ENCODE measurements at regions not wholly inside any gene's neighbourhood (a gene's known extent, or its start where the extent isn't known, plus 50 kb on each side); places are given as distances from the start of the nearest gene placed in this dataset.

DNA sequence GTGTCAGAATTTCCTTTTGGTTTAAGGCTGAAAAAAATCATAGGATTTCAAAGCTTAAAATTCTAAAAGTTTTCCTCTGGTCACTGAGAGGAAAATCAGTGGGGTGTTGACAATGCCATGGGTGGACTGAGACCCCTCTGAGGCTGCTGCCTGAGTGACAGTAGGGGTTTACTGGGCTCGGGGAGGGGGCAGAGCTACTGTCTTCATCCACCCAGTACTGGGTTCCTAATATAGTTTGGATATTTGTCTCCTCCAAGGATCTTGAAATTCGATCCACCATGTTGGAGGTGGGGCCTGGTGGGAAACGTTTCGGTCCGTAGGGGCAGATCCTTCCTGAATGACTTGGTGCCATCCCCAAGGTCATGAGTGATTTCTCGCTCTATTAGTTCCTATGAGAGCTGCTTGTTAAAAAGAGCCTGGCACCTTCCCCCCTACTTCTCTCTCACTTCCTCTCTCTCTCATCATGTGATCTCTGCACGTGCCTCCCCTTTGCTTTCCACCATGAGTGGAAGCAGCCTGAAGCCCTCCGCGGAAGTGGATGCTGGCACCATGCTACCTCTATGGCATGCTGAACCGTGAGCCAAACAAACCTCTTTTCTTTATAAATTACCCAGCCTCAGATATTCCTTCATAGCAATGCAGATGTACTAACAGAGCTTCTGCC is 72.3 kb downstream of the MAP10 start:
- H3K4me3 ChIP-seq (ENCODE audit: low read depth, low read length) = no peak overlapping the region
- in situ Hi-C loops (cut with HindIII; ENCODE audit: low pct_ligation_motif_present, low sequenced_read_pairs) = no loop called here
- H3K27me3 ChIP-seq (replicated peaks) = peaks cover 6% of the 10 kb centered on the region
- no peak for TF ChIP-seq CTCF (IDR thresholded peaks at IDR 0.05; ENCODE audit: low read depth, low read length, missing control alignments)
- H3K36me3 ChIP-seq (replicated peaks) = no peaks in the 10 kb centered on the region
- H3K27ac ChIP-seq = no peak overlapping the region
- no peak for DNase-seq

DNA sequence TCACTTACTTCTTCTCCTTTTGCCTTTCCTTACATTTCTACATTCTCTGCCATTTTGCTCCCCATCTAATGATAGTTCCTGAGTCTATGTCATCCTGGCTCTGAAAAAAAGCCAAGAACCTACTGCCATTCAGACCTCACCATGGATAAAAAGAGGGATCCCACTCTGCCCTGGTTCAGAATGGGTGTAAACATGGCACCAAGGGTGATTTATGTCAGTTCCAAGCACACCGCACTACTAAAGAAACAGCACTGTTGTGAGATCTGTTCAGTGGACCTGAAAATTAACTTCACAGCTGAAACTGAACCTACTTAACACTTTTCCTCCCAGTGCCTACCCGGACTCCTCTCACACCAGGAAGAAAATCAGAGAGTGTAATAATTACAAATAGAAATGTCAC is 72.3 kb upstream of the NTPCR start:
- no peak overlapping the region for H3K4me3 ChIP-seq (ENCODE audit: low read depth, low read length)
- TF ChIP-seq CTCF (IDR thresholded peaks at IDR 0.05; ENCODE audit: low read depth, low read length, missing control alignments) = no peak
- peaks cover 8% of the 10 kb centered on the region for H3K27me3 ChIP-seq (replicated peaks)
- no peak for DNase-seq
- H3K27ac ChIP-seq = no peak overlapping the region
- no peaks in the 10 kb centered on the region for H3K36me3 ChIP-seq (replicated peaks)
- in situ Hi-C loops (cut with HindIII; ENCODE audit: low pct_ligation_motif_present, low sequenced_read_pairs) = no loop called here

DNA sequence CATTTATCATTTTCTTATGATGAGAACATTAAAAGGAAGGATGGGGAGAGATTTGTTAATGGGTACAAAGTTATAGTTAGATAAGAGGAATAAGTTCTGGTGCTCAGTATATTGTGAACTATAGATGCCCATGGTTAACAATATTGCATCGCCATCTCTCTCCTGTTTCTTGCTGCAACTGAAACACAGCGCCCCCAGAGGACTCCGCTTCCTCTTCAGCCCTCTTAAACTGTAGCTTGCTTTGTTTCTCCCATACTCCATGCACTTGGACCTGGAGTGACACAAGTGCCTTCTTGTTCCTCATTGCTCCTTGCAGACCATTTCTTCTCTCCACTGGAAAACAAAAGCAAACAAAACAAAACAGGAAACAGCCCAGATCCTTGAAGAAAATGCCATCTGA is 70.1 kb upstream of the NTPCR start:
- in situ Hi-C loops (cut with HindIII; ENCODE audit: low pct_ligation_motif_present, low sequenced_read_pairs) = no loop called here

DNA sequence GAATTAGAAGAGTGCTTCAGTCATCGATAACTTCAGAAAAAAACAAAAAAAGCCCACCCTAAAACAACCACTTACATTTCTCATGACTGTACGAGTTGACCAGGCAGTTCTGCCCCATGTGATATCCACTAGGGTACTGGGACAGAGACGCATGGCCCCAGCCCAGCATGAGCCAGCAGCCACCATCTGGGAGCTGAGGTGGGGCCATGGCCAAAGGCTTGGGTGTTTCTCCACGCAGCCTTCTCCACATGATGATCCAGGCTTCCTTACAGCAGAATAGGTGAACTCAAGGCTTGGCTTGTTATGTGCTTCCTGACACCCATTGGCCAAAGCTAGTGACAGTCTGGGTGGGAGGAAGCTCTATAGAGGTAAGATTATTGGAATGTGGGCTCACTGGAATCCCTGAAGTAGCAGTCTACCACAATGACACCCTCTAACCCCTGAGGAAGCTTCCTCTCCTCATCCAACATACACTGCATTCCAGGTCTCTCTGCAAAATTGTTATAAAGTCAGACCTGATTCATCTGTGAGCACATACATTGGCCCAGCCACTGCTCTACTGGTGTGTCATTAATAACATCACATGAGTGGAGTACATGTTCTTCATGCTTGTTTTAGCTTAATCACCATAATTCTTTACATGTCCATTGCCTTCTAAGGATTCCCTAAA is 66.3 kb upstream of the NTPCR start:
- TF ChIP-seq CTCF (IDR thresholded peaks at IDR 0.05; ENCODE audit: low read depth, low read length, missing control alignments) = no peak
- Histone ChIP-seq H3K27me3 (replicated peaks) (peaks cover 21% of the 10 kb centered on the region), H3K4me3 (ENCODE audit: low read depth, low read length) (no peak overlapping the region), H3K27ac (no peak overlapping the region), H3K36me3 (replicated peaks) (no peaks in the 10 kb centered on the region)
- DNase-seq = peak; percentile 16
- in situ Hi-C loops (cut with HindIII; ENCODE audit: low pct_ligation_motif_present, low sequenced_read_pairs) = no loop called here

More for the DNA sequence above, 70.1 kb upstream of the NTPCR start:
- DNase-seq = peak; percentile 46
- Histone ChIP-seq H3K27ac (no peak overlapping the region), H3K36me3 (replicated peaks) (no peaks in the 10 kb centered on the region), H3K4me3 (ENCODE audit: low read depth, low read length) (no peak overlapping the region), H3K27me3 (replicated peaks) (peaks cover 18% of the 10 kb centered on the region)
- peak; percentile 82 for TF ChIP-seq CTCF (IDR thresholded peaks at IDR 0.05; ENCODE audit: low read depth, low read length, missing control alignments)

DNA sequence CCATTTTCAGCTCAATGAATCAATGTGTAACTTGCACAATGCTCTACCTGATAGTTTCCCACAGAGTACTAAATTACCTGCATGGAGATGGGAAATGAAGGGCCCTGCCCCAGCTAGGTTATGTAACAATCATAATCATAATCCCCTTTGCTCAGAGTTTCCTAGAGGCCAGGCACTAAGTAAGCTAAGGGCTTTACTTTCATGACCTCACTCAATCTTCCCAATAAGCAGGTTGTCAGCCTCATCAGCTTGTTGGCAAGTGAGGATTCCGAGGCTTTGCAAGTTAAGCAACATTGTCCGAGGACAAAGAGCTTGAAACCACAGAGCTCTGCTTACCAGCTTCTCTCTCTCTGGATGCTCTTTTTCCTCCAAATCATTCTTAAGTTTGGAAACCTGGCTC is 64.1 kb upstream of the NTPCR start:
- no peak for DNase-seq
- H3K27me3 ChIP-seq (replicated peaks) = peaks cover 21% of the 10 kb centered on the region
- no peak overlapping the region for H3K27ac ChIP-seq
- H3K36me3 ChIP-seq (replicated peaks) = no peaks in the 10 kb centered on the region
- TF ChIP-seq CTCF (IDR thresholded peaks at IDR 0.05; ENCODE audit: low read depth, low read length, missing control alignments) = no peak
- H3K4me3 ChIP-seq (ENCODE audit: low read depth, low read length) = no peak overlapping the region
- in situ Hi-C loops (cut with HindIII; ENCODE audit: low pct_ligation_motif_present, low sequenced_read_pairs) = no loop called here

All from brain microvascular endothelial cell (primary cell).